OCI-M1 (cell line): ENCODE measurements at regions not wholly inside any gene's neighbourhood (a gene's known extent, or its start where the extent isn't known, plus 50 kb on each side); places are given as distances from the start of the nearest gene placed in this dataset.

Source experiments
- DNase-seq: peaks from one replicate; lab custom pipeline; 2025; lab: John Stamatoyannopoulos, UW

- DNase-seq = no peak
These were observed 97.0 kb upstream of the SMARCA2 start for GRCh38 chr9:1918108-1918507.

GRCh38 chr9:1918622-1919021 lies 96.5 kb upstream of the SMARCA2 start:
- no peak for DNase-seq

GRCh38 chr9:1919229-1919628 lies 95.9 kb upstream of the SMARCA2 start:
- no peak for DNase-seq

GRCh38 chr9:1920386-1920785 lies 94.8 kb upstream of the SMARCA2 start:
- DNase-seq = no peak

- no peak for DNase-seq
These were observed 93.1 kb upstream of the SMARCA2 start for GRCh38 chr9:1922026-1922425.

GRCh38 chr9:1927546-1927945 lies 87.6 kb upstream of the SMARCA2 start:
- DNase-seq = no peak

GRCh38 chr9:1929134-1929533 lies 86.0 kb upstream of the SMARCA2 start:
- DNase-seq = no peak

- DNase-seq = no peak
These were observed 85.4 kb upstream of the SMARCA2 start for GRCh38 chr9:1929722-1930244.

GRCh38 chr9:1930245-1930736 lies 84.9 kb upstream of the SMARCA2 start:
- peak; percentile 36 for DNase-seq

GRCh38 chr9:1938135-1938534 lies 77.0 kb upstream of the SMARCA2 start:
- no peak for DNase-seq

- no peak for DNase-seq
These were observed 76.4 kb upstream of the SMARCA2 start for GRCh38 chr9:1938675-1939170.

- DNase-seq = no peak
These were observed 75.7 kb upstream of the SMARCA2 start for GRCh38 chr9:1939466-1939865.

GRCh38 chr9:1939926-1940368 lies 75.2 kb upstream of the SMARCA2 start:
- peak; percentile 16 for DNase-seq

GRCh38 chr9:1941989-1942388 lies 73.2 kb upstream of the SMARCA2 start:
- DNase-seq = no peak

- no peak for DNase-seq
These were observed 68.4 kb upstream of the SMARCA2 start for GRCh38 chr9:1946526-1947283.

GRCh38 chr9:1947438-1947837 lies 67.7 kb upstream of the SMARCA2 start:
- no peak for DNase-seq

- no peak for DNase-seq
These were observed 66.6 kb upstream of the SMARCA2 start for GRCh38 chr9:1948541-1948940.

GRCh38 chr9:1951446-1951845 lies 63.7 kb upstream of the SMARCA2 start:
- no peak for DNase-seq

GRCh38 chr9:1952001-1952400 lies 63.1 kb upstream of the SMARCA2 start:
- no peak for DNase-seq

GRCh38 chr9:1954238-1954637 lies 60.9 kb upstream of the SMARCA2 start:
- DNase-seq = no peak

GRCh38 chr9:1956958-1957357 lies 58.2 kb upstream of the SMARCA2 start:
- no peak for DNase-seq

- DNase-seq = no peak
These were observed 57.3 kb upstream of the SMARCA2 start for GRCh38 chr9:1957856-1958255.

GRCh38 chr9:1959371-1959770 lies 55.8 kb upstream of the SMARCA2 start:
- DNase-seq = no peak
